ENCODE measurements at regions not wholly inside any gene's neighbourhood (a gene's known extent, or its start where the extent isn't known, plus 50 kb on each side); places are given as distances from the start of the nearest gene placed in this dataset.

DNA sequence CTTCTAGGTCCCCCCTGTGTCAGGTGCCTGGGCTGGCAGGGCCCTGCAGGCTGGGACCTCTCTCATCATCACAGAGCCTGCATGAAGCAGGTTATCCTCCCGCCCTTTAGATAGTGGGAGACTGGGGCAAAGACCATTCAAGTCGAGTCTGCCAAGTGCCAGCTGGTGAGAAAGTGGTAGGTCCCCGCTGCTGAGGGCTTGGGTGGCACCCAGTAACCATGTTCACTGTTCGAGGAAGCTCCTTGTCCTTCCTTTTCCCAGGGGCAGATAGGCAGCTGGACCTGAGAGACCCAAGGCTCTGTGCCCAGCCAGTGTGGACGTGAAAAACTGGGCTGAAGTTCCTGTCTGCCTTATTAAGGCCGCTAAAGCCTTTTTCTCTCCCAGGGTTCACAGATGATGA lies 1319.8 kb downstream of the TBC1D22A start:
- no peak for DNase-seq
- Mint-ChIP-seq H3K27me3 (peaks cover 17% of the 10 kb centered on the region), H3K4me3 (no peak overlapping the region), H3K27ac (no peak overlapping the region), H3K36me3 (no peaks in the 10 kb centered on the region), H3K9me3 (peaks cover 0 to 3% (median 0%) of the 10 kb centered on the region in 7 donors), H3K4me1 (peaks cover 0 to 11% (median 2%) of the 10 kb centered on the region in 4 donors)
- H3K4me1 ChIP-seq (ENCODE audit: control insufficient read depth, insufficient read depth, low read length, poor library complexity, severe bottlenecking), result no peaks in the 10 kb centered on the region
- no peak overlapping the region for H3K27ac ChIP-seq (ENCODE audit: insufficient read depth, low read length, poor library complexity, severe bottlenecking)
- no peak for ATAC-seq (ENCODE audit: low read depth in 2 of 2)
- no peak overlapping the region for H3K4me3 ChIP-seq (ENCODE audit: low read depth, low read length)
- H3K27me3 ChIP-seq (ENCODE audit: control insufficient read depth, insufficient read depth, low read length), result no peaks in the 10 kb centered on the region
- no peaks in the 10 kb centered on the region for H3K36me3 ChIP-seq (ENCODE audit: control insufficient read depth, insufficient read depth, low read length)
- H3K9me3 ChIP-seq (ENCODE audit: control insufficient read depth in 2 of 2, low read length in 2 of 2), result no peaks in the 10 kb centered on the region

GRCh38 chr22:48081281-48081680 lies 1318.8 kb downstream of the TBC1D22A start:
- Mint-ChIP-seq H3K4me3 (no peak overlapping the region), H3K4me1 (peaks cover 0 to 11% (median 2%) of the 10 kb centered on the region in 4 donors), H3K9me3 (peaks cover 0 to 3% (median 0%) of the 10 kb centered on the region in 7 donors), H3K27me3 (peaks cover 15% of the 10 kb centered on the region), H3K27ac (no peak overlapping the region), H3K36me3 (no peaks in the 10 kb centered on the region)
- ATAC-seq (ENCODE audit: low read depth in 2 of 2) (no peak), DNase-seq (no peak)
- H3K9me3 ChIP-seq (ENCODE audit: control insufficient read depth in 2 of 2, low read length in 2 of 2), result no peaks in the 10 kb centered on the region
- H3K36me3 ChIP-seq (ENCODE audit: control insufficient read depth, insufficient read depth, low read length), result no peaks in the 10 kb centered on the region
- no peak overlapping the region for H3K27ac ChIP-seq (ENCODE audit: insufficient read depth, low read length, poor library complexity, severe bottlenecking)
- no peaks in the 10 kb centered on the region for H3K4me1 ChIP-seq (ENCODE audit: control insufficient read depth, insufficient read depth, low read length, poor library complexity, severe bottlenecking)
- H3K27me3 ChIP-seq (ENCODE audit: control insufficient read depth, insufficient read depth, low read length), result no peaks in the 10 kb centered on the region
- no peak overlapping the region for H3K4me3 ChIP-seq (ENCODE audit: low read depth, low read length)

- H3K27ac ChIP-seq (ENCODE audit: insufficient read depth, low read length, poor library complexity, severe bottlenecking), result no peak overlapping the region
- peaks cover 0 to 3% (median 0%) of the 10 kb centered on the region in 7 donors for H3K9me3 Mint-ChIP-seq
- H3K4me3 Mint-ChIP-seq, result no peak overlapping the region
- no peaks in the 10 kb centered on the region for H3K36me3 ChIP-seq (ENCODE audit: control insufficient read depth, insufficient read depth, low read length)
- H3K4me1 ChIP-seq (ENCODE audit: control insufficient read depth, insufficient read depth, low read length, poor library complexity, severe bottlenecking), result no peaks in the 10 kb centered on the region
- peak overlapping the region in 1 of 3 donors; percentile 54 for H3K27ac Mint-ChIP-seq
- H3K36me3 Mint-ChIP-seq, result no peaks in the 10 kb centered on the region
- ATAC-seq (ENCODE audit: low read depth in 2 of 2) (no peak), DNase-seq (no peak)
- peaks cover 15% of the 10 kb centered on the region for H3K27me3 Mint-ChIP-seq
- peaks cover 0 to 11% (median 2%) of the 10 kb centered on the region in 4 donors for H3K4me1 Mint-ChIP-seq
- H3K9me3 ChIP-seq (ENCODE audit: control insufficient read depth in 2 of 2, low read length in 2 of 2), result no peaks in the 10 kb centered on the region
- H3K4me3 ChIP-seq (ENCODE audit: low read depth, low read length), result no peak overlapping the region
- no peaks in the 10 kb centered on the region for H3K27me3 ChIP-seq (ENCODE audit: control insufficient read depth, insufficient read depth, low read length)
These were observed 1318.1 kb downstream of the TBC1D22A start for GRCh38 chr22:48080316-48081165.

- Mint-ChIP-seq H3K4me1 (peaks cover 0 to 11% (median 2%) of the 10 kb centered on the region in 4 donors), H3K9me3 (peaks cover 0 to 3% (median 0%) of the 10 kb centered on the region in 7 donors), H3K36me3 (no peaks in the 10 kb centered on the region), H3K27me3 (peaks cover 20% of the 10 kb centered on the region), H3K4me3 (no peak overlapping the region), H3K27ac (no peak overlapping the region)
- no peak for DNase-seq
- Histone ChIP-seq H3K4me3 (ENCODE audit: low read depth, low read length) (no peak overlapping the region), H3K27me3 (ENCODE audit: control insufficient read depth, insufficient read depth, low read length) (no peaks in the 10 kb centered on the region), H3K36me3 (ENCODE audit: control insufficient read depth, insufficient read depth, low read length) (no peaks in the 10 kb centered on the region), H3K4me1 (ENCODE audit: control insufficient read depth, insufficient read depth, low read length, poor library complexity, severe bottlenecking) (no peaks in the 10 kb centered on the region), H3K9me3 (ENCODE audit: control insufficient read depth in 2 of 2, low read length in 2 of 2) (no peaks in the 10 kb centered on the region), H3K27ac (ENCODE audit: insufficient read depth, low read length, poor library complexity, severe bottlenecking) (no peak overlapping the region)
- no peak for ATAC-seq (ENCODE audit: low read depth in 2 of 2)
These were observed 1317.2 kb downstream of the TBC1D22A start for GRCh38 chr22:48079505-48080290.

DNA sequence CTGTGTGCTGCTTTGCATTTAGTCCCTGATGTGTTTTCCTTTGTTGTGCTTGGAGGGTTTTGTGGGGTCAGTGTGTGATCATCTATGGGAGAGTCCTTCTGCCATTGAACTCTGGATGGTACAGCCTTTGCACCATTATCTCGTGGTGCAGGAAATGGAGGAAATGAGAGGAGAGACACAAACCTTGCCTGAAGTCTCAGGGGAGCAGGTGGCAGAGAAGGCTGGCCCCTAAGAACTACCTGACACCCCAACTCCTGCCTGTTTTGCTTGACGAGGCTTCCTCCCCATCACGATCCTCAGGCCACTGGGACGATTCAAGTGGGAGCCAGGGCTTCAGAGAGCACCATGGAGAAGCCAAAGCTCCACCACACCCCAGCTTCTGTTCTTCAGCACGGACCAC lies 1316.4 kb downstream of the TBC1D22A start:
- H3K9me3 ChIP-seq (ENCODE audit: control insufficient read depth in 2 of 2, low read length in 2 of 2), result no peaks in the 10 kb centered on the region
- DNase-seq (no peak), ATAC-seq (ENCODE audit: low read depth in 2 of 2) (no peak)
- no peaks in the 10 kb centered on the region for H3K4me1 ChIP-seq (ENCODE audit: control insufficient read depth, insufficient read depth, low read length, poor library complexity, severe bottlenecking)
- no peaks in the 10 kb centered on the region for H3K36me3 ChIP-seq (ENCODE audit: control insufficient read depth, insufficient read depth, low read length)
- Mint-ChIP-seq H3K36me3 (peaks cover 3% of the 10 kb centered on the region), H3K27ac (no peak overlapping the region), H3K9me3 (peaks cover 0 to 3% (median 0%) of the 10 kb centered on the region in 7 donors), H3K4me3 (no peak overlapping the region), H3K4me1 (peaks cover 0 to 4% (median under 1%) of the 10 kb centered on the region in 4 donors), H3K27me3 (peaks cover 28% of the 10 kb centered on the region)
- no peak overlapping the region for H3K4me3 ChIP-seq (ENCODE audit: low read depth, low read length)
- no peaks in the 10 kb centered on the region for H3K27me3 ChIP-seq (ENCODE audit: control insufficient read depth, insufficient read depth, low read length)
- H3K27ac ChIP-seq (ENCODE audit: insufficient read depth, low read length, poor library complexity, severe bottlenecking), result no peak overlapping the region

DNA sequence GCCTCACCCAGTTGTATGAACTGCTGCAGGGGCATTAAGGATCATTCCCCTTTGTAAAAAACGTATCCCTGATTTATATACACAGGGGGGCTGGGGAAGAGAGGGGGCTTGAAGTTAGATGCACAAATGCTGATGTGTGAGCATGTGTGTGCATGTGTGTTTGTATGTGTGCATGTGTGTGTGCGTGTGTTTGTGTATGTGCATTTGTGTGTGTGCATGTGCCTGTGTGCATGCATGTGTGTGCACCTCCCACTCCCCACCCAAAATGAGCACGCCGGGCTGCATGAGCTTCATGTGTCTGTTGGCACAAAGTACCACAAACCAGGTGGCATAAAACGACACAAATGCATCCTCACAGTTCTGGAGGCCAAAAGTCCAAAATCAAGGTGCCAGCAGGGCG lies 1315.2 kb downstream of the TBC1D22A start:
- Histone ChIP-seq H3K9me3 (ENCODE audit: control insufficient read depth in 2 of 2, low read length in 2 of 2) (no peaks in the 10 kb centered on the region), H3K27me3 (ENCODE audit: control insufficient read depth, insufficient read depth, low read length) (no peaks in the 10 kb centered on the region), H3K27ac (ENCODE audit: insufficient read depth, low read length, poor library complexity, severe bottlenecking) (no peak overlapping the region), H3K4me1 (ENCODE audit: control insufficient read depth, insufficient read depth, low read length, poor library complexity, severe bottlenecking) (no peaks in the 10 kb centered on the region), H3K36me3 (ENCODE audit: control insufficient read depth, insufficient read depth, low read length) (no peaks in the 10 kb centered on the region), H3K4me3 (ENCODE audit: low read depth, low read length) (no peak overlapping the region)
- Mint-ChIP-seq H3K27ac (no peak overlapping the region), H3K4me3 (no peak overlapping the region), H3K36me3 (peaks cover 3% of the 10 kb centered on the region), H3K4me1 (peaks cover 0 to 4% (median under 1%) of the 10 kb centered on the region in 4 donors), H3K9me3 (peaks cover 0 to 3% (median 0%) of the 10 kb centered on the region in 7 donors), H3K27me3 (peaks cover 35% of the 10 kb centered on the region)
- DNase-seq, result no peak
- ATAC-seq (ENCODE audit: low read depth in 2 of 2), result no peak

DNA sequence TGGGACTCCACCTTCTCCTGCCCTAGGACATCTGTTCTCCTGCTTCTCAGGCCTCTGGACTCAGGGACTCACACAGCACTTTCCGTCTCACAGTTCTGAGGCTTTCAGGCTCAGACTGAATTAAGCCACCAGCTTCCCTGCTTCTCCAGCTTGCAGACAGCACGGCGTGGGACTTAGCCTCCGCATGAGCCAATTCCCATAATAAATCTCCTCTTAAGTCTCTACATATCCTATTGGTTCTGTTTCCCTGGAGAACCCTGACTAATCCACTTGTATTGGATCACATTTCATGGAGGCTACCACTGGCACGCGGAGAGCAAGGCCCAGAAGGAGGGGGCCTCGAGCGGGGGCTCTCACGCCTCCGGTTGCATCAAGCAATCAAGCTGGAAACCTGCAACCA lies 1313.6 kb downstream of the TBC1D22A start:
- no peak overlapping the region for H3K4me3 ChIP-seq (ENCODE audit: low read depth, low read length)
- peaks cover 0 to 4% (median under 1%) of the 10 kb centered on the region in 4 donors for H3K4me1 Mint-ChIP-seq
- no peaks in the 10 kb centered on the region for H3K27me3 ChIP-seq (ENCODE audit: control insufficient read depth, insufficient read depth, low read length)
- no peak overlapping the region for H3K4me3 Mint-ChIP-seq
- peaks cover 35% of the 10 kb centered on the region for H3K27me3 Mint-ChIP-seq
- DNase-seq (no peak), ATAC-seq (ENCODE audit: low read depth in 2 of 2) (no peak)
- H3K4me1 ChIP-seq (ENCODE audit: control insufficient read depth, insufficient read depth, low read length, poor library complexity, severe bottlenecking), result no peaks in the 10 kb centered on the region
- no peaks in the 10 kb centered on the region for H3K9me3 ChIP-seq (ENCODE audit: control insufficient read depth in 2 of 2, low read length in 2 of 2)
- no peak overlapping the region for H3K27ac ChIP-seq (ENCODE audit: insufficient read depth, low read length, poor library complexity, severe bottlenecking)
- no peaks in the 10 kb centered on the region for H3K36me3 ChIP-seq (ENCODE audit: control insufficient read depth, insufficient read depth, low read length)
- H3K36me3 Mint-ChIP-seq, result peaks cover 3% of the 10 kb centered on the region
- H3K27ac Mint-ChIP-seq, result no peak overlapping the region
- H3K9me3 Mint-ChIP-seq, result peaks cover 0 to 3% (median 0%) of the 10 kb centered on the region in 7 donors
